Small intestine (tissue), 7 donors: ENCODE measurements at regions not wholly inside any gene's neighbourhood (a gene's known extent, or its start where the extent isn't known, plus 50 kb on each side); places are given as distances from the start of the nearest gene placed in this dataset.

Source experiments
- DNase-seq, 2 donors: peaks; one replicate each; pipeline versions ENCODE4 v3.0.0 to v3.0.0-alpha.2; 2013
- FAIRE-seq: peaks from 2 replicates; lab custom pipeline; 2012; peaks lifted over from hg19 to GRCh38; lab: Jason Lieb, UNC
- H3K27ac ChIP-seq, 3 donors: one replicate each; pipeline ENCODE4 v1.5.1; 2013; ENCODE audit warnings: low read length in 2 of 3, mild to moderate bottlenecking in 2 of 3, control low read depth in 1 of 3, inconsistent platforms in 1 of 3, low read depth in 1 of 3, moderate library complexity in 1 of 3
- H3K27me3 ChIP-seq, 3 donors: one replicate each; pipeline ENCODE4 v1.6.1; 2013; ENCODE audit warnings: low read length in 3 of 3, inconsistent platforms in 1 of 3; ENCODE audit not compliant: control insufficient read depth in 3 of 3, insufficient read depth in 3 of 3
- H3K36me3 ChIP-seq, 3 donors: one replicate each; pipeline ENCODE4 v1.6.1; 2013; ENCODE audit warnings: low read length in 3 of 3, inconsistent platforms in 1 of 3, low read depth in 1 of 3, mild to moderate bottlenecking in 1 of 3, moderate library complexity in 1 of 3; ENCODE audit not compliant: control insufficient read depth in 3 of 3, insufficient read depth in 2 of 3
- H3K4me1 ChIP-seq, 3 donors: one replicate each; pipeline ENCODE4 v1.6.1; 2013; ENCODE audit warnings: low read length in 2 of 3, inconsistent platforms in 1 of 3, low read depth in 1 of 3, mild to moderate bottlenecking in 1 of 3, moderate library complexity in 1 of 3; ENCODE audit not compliant: control insufficient read depth in 3 of 3, insufficient read depth in 2 of 3
- H3K4me3 ChIP-seq, 3 donors: one replicate each; pipeline ENCODE4 v1.5.1; 2013; ENCODE audit warnings: low read length in 3 of 3, control low read depth in 1 of 3, inconsistent platforms in 1 of 3, low read depth in 1 of 3, mild to moderate bottlenecking in 1 of 3, moderate library complexity in 1 of 3
- H3K9me3 ChIP-seq, 2 donors: one replicate each; pipeline ENCODE4 v1.6.1; 2013; ENCODE audit warnings: low read depth in 1 of 2, low read length in 1 of 2; ENCODE audit not compliant: control insufficient read depth in 2 of 2, insufficient read depth in 1 of 2
- WGBS, 3 donors: extraction: QIAGEN DNeasy Blood & Tissue Kit; methylation state at CpG; one replicate each; pipeline ENCODE4 v1.1.7; 2013; 5-methylcytosine and 5-hydroxymethylcytosine counted together
- donor health status: healthy with polysubstance abuse.
- donor health status: control.
- donor health status: control.
- donor health status: Bipolar disorder and iron deficiency.
- donor health status: healthy.

DNA sequence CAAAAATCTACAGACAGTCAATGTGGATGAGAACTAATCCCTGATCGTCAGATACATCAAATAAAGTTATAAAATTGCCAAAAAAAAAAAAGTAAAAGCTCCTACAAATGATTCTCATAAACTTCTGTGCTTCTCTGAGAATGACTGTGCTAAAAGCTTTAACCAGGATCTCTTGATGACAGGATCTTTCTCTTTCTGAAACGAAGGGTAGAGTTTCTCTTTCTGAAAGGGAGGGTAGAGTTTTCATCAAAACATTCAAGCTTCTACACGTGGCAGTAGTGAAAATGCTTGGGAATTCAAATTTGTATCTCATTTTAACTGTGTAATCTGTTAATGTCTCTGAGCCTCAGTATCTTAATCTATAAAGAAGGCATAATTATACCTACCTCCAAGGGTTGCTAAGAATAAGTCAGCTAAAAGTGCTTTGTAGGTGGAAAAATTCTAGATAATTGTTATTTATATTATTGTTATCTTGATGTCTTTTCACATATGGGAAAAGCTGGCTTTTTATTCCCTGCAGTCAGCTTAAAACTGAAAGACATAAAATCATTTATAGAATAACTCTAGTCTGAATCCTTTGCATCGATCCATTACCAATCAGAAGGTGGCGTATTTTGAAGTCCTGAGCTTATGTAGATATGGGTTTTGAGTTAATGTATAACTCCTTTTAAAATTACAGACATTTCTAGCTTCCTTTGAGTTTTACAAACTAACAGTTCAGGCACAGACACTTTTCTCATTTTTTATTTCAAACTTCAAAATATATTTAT, 157.4 kb downstream of the DACT1 start:
- 34 to 68% (median 46%) methylated on average over 5 of the region's 5 CpGs for WGBS, 3 donors
- H3K27ac ChIP-seq = no peak overlapping the region
- no peaks in the 10 kb centered on the region for H3K9me3 ChIP-seq
- no peaks in the 10 kb centered on the region for H3K27me3 ChIP-seq
- peaks cover 2 to 12% (median 7%) of the 10 kb centered on the region in 3 donors for H3K4me1 ChIP-seq
- DNase-seq (peak in 1 of 2 donors; percentile 29), FAIRE-seq (no peak)
- no peaks in the 10 kb centered on the region for H3K36me3 ChIP-seq
- no peak overlapping the region for H3K4me3 ChIP-seq

DNA sequence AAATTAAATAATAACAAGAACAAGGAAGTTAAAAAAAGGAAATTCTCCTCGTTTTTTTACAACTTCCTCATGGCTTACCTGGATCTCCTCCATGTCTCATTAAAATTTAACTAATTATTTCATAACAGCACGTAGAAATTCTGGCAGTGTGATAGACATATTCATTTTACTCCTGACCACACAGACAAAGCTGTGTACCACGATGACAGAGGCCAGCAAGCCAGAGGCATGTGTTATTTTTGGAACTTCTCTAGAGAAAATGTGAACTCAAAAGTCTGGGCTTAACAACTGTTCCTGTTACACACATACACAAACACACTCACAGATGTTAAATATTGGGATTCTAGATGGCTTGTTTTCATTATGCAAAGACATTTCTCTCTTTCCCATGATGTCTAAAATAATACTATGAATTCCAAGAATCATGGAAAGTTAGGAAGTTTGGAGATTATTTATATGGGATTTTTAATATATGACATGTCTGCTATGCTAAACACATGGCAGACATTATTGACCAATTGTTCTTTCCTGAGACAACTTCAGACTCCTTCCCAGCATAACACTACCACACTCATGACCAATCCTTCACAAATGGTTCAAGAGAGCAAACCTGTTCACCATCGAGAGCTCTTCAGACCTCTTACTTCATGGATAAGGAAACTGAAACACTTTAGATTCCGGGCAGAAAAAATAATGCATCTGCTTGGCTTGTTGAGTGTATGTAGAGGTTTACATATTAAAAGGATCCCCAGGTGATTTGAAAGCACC, 158.7 kb downstream of the DACT1 start:
- FAIRE-seq (no peak), DNase-seq (peak; percentile 21 to 54)
- Histone ChIP-seq H3K9me3 (no peaks in the 10 kb centered on the region), H3K4me3 (no peak overlapping the region), H3K4me1 (peaks cover 2 to 12% (median 7%) of the 10 kb centered on the region in 3 donors), H3K27ac (peak overlapping the region in 1 of 3 donors; percentile 11), H3K36me3 (no peaks in the 10 kb centered on the region), H3K27me3 (no peaks in the 10 kb centered on the region)
- WGBS, 3 donors = 18 to 27% (median 20%) methylated on average over 5 of the region's 5 CpGs

DNA sequence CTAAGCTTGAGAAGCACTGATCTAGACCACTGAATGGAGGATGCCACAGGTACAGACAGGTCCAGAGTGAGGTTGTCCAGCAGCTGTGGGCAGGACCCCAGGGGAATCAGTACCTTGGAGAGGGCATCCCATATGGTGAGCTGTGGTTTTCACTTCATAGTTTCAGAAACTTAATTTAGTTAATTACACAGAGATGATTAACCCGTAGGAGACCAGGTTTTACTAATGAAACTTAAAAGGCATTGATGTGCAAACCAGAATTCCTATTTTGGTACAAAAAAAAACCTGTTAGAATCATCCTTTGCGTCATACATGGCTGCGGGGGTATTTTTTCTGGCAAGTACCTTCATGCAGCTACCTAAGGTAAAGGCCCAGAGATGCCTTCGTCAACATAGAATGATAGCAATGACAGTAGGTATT, 159.3 kb downstream of the DACT1 start:
- Histone ChIP-seq H3K27ac (no peak overlapping the region), H3K4me1 (peaks cover 2 to 12% (median 7%) of the 10 kb centered on the region in 3 donors), H3K36me3 (no peaks in the 10 kb centered on the region), H3K9me3 (no peaks in the 10 kb centered on the region), H3K4me3 (no peak overlapping the region), H3K27me3 (no peaks in the 10 kb centered on the region)
- peak in 1 of 2 donors; percentile 41 for DNase-seq
- WGBS, 3 donors = 70 to 77% (median 75%) methylated on average over 4 of the region's 4 CpGs
- no peak for FAIRE-seq

DNA sequence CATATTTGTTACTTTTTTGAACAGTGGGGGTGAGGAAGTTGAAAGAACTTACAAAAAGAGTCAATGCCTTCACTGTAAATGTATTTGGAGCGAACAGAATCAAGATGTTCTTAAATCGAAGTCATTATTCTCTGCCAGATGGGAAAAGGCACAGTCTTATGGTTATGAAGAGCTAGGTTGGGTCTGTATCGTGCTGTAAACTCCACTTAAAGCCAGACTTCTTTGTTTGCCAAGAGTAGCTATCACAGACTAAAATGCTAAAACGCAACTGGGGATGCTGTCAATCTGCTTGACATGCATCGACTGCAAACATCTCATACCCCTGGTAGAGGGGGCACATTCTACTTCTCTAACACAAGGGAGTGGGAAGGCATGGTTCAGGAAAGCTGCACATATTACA, 160.4 kb downstream of the DACT1 start:
- no peaks in the 10 kb centered on the region for H3K9me3 ChIP-seq
- DNase-seq (no peak), FAIRE-seq (no peak)
- no peak overlapping the region for H3K4me3 ChIP-seq
- no peaks in the 10 kb centered on the region for H3K36me3 ChIP-seq
- no peak overlapping the region for H3K27ac ChIP-seq
- WGBS, 3 donors = 82 to 93% (median 84%) methylated on average over 5 of the region's 5 CpGs
- H3K4me1 ChIP-seq = peaks cover 0 to 7% (median 5%) of the 10 kb centered on the region in 3 donors
- H3K27me3 ChIP-seq = no peaks in the 10 kb centered on the region

DNA sequence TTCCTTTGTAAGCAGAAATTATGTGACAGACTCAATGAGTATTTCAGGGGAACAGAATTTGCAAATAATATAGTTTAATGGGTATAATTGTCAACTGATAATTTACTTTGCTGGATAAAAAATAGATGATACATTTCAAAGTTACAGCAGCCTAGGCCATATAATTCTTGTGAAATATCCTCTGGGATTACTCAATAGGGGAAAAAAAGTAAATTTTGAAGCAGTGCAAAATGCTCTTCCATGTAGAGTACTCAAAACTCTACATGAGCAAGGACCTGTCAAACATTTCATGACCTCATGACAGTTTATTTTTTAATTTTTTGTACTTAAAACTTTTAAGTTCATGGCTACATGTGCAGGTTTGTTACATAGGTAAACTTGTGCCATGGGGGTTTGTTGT, 163.3 kb downstream of the DACT1 start:
- no peak for FAIRE-seq
- no peaks in the 10 kb centered on the region for H3K36me3 ChIP-seq
- no peaks in the 10 kb centered on the region for H3K27me3 ChIP-seq
- no peak for DNase-seq
- H3K9me3 ChIP-seq = no peaks in the 10 kb centered on the region
- H3K4me3 ChIP-seq = no peak overlapping the region
- H3K27ac ChIP-seq = no peak overlapping the region
- H3K4me1 ChIP-seq = peaks cover 0 to 3% (median 0%) of the 10 kb centered on the region in 3 donors

DNA sequence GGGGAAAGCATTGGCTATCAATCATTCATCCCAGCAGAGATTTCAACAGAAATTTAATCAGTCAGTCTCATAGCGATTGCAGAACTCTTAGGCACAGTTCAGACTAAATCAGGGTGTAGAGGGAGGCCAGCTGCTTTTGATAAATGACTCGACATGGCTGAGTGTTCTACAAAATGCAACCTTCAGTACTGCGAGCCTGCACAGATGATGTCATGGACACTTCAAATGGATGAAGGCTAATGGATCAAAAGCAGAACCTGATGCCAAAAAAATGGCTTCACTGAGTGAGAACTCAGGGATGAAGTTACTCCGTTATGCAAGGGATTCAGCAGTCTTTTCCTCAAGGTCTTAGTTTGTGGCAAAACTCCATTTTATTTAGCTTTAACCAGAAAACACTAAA, 167.3 kb downstream of the DACT1 start:
- no peak for DNase-seq
- H3K27me3 ChIP-seq = no peaks in the 10 kb centered on the region
- FAIRE-seq = no peak
- no peak overlapping the region for H3K4me3 ChIP-seq
- H3K36me3 ChIP-seq = no peaks in the 10 kb centered on the region
- WGBS, 3 donors = 56 to 87% (median 74%) methylated on average over 4 of the region's 4 CpGs
- no peak overlapping the region for H3K27ac ChIP-seq
- H3K9me3 ChIP-seq = no peaks in the 10 kb centered on the region
- no peaks in the 10 kb centered on the region for H3K4me1 ChIP-seq

DNA sequence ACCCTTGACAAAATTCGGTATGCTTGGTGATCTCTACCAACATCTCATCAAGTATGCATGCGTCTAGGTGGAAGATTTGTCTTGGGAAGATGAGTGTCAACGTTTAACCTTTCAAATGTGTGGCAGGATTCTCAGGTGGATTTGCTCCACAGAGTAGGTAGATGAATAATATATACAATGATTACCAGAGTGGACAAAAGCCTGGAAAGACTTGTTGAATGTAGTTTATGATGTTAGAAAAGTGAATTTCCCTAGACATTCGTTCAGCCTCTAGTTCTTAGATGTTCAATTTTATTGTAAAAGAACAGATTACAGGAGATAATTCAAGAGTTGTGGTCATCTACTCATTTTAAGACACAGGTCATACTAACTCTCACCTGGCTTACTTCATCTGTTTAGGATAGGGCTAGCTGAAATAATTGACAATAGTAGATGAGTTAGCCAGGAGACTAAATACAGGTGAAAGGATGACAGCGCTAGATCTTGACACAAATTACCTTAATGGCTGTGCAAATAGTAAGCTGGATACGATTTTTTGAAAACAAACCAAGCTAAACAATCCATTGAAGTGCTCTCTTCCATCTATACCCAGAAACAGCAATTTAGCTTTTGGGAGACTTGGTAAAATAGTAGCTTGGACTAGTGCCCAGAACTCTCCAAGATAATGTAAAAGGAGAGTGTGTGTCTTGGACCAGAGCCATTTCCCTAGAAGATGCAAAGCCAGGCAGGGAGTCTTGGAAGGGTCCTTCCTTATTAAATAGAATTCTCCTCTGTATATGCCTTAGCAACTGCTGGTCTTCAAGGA, 168.0 kb downstream of the DACT1 start:
- H3K27me3 ChIP-seq = no peaks in the 10 kb centered on the region
- H3K4me1 ChIP-seq = no peaks in the 10 kb centered on the region
- H3K36me3 ChIP-seq = no peaks in the 10 kb centered on the region
- 51 to 60% (median 52%) methylated on average over 6 of the region's 6 CpGs for WGBS, 3 donors
- FAIRE-seq = no peak
- no peak overlapping the region for H3K27ac ChIP-seq
- peak in 1 of 2 donors; percentile 16 for DNase-seq
- H3K4me3 ChIP-seq = no peak overlapping the region
- H3K9me3 ChIP-seq = no peaks in the 10 kb centered on the region

DNA sequence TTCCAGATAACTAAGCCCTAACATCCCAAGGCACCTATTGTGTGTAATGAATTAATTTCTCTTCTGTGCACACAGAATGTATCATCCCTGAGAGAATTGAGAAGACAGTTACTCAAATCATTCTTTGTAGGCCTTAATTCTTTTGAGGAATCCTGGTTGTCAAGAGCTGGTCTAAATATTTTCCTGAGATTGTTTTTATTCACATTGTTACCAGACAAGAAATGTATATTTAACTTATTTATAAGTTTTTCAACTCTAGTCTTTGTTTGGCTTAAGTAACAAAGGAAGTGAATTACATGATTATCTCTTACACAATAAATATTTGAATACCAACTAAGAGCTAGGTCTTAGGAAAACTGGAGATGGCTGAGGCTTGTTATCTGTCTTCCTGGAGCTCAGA, 169.4 kb downstream of the DACT1 start:
- Histone ChIP-seq H3K4me1 (no peaks in the 10 kb centered on the region), H3K9me3 (no peaks in the 10 kb centered on the region), H3K4me3 (no peak overlapping the region), H3K27me3 (no peaks in the 10 kb centered on the region), H3K27ac (no peak overlapping the region), H3K36me3 (no peaks in the 10 kb centered on the region)
- FAIRE-seq = no peak
- DNase-seq = peak in 1 of 2 donors; percentile 19
